ENCODE measurements at regions not wholly inside any gene's neighbourhood (a gene's known extent, or its start where the extent isn't known, plus 50 kb on each side); places are given as distances from the start of the nearest gene placed in this dataset.

DNA sequence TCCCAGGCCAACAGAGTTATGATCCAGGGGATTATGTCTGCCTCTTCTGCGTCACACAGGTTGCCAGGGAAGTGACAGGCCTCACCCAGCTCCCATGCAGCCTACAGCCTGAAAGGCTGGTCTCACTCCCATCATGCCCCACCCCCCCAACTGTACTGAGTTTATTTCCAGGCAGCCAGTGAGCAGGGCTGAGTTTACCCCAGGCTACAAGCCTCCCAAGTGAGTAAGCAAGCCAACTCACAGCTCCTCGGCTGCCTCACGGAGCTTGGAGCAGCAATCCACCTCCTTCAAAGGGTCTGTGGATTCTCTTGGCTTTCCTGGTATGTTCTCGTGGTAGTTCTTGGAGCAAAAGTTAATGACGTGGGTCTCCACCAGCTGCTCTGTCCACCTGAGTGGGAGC, 1147.6 kb upstream of the ADGRL4 start:
- TF ChIP-seq, protein P1, sequence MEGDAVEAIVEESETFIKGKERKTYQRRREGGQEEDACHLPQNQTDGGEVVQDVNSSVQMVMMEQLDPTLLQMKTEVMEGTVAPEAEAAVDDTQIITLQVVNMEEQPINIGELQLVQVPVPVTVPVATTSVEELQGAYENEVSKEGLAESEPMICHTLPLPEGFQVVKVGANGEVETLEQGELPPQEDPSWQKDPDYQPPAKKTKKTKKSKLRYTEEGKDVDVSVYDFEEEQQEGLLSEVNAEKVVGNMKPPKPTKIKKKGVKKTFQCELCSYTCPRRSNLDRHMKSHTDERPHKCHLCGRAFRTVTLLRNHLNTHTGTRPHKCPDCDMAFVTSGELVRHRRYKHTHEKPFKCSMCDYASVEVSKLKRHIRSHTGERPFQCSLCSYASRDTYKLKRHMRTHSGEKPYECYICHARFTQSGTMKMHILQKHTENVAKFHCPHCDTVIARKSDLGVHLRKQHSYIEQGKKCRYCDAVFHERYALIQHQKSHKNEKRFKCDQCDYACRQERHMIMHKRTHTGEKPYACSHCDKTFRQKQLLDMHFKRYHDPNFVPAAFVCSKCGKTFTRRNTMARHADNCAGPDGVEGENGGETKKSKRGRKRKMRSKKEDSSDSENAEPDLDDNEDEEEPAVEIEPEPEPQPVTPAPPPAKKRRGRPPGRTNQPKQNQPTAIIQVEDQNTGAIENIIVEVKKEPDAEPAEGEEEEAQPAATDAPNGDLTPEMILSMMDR (IDR thresholded peaks at IDR 0.05) = no peak
- TF ChIP-seq POLR2AphosphoS5 (IDR thresholded peaks at IDR 0.05) (no peak), POLR2A (IDR thresholded peaks at IDR 0.05) (no peak)

All from breast epithelium (tissue), 3 donors.